COLO668 (cell line): ENCODE measurements at regions not wholly inside any gene's neighbourhood (a gene's known extent, or its start where the extent isn't known, plus 50 kb on each side); places are given as distances from the start of the nearest gene placed in this dataset.

Experiments used
- DNase-seq: peaks from one replicate; lab custom pipeline; 2025; ENCODE audit not compliant: unreplicated experiment; lab: John Stamatoyannopoulos, UW

- no peak for DNase-seq
Measured at GRCh38 chr18:77442393-77442792, 192.7 kb downstream of the GALR1 start.

- DNase-seq: no peak
Measured at GRCh38 chr18:77444385-77444784, 194.7 kb downstream of the GALR1 start.

- DNase-seq: no peak
Measured at GRCh38 chr18:77448046-77448445, 198.4 kb downstream of the GALR1 start.

- DNase-seq: no peak
Measured at GRCh38 chr18:77455004-77455403, 205.4 kb downstream of the GALR1 start.

GRCh38 chr18:77457681-77458080 lies 208.0 kb downstream of the GALR1 start:
- no peak for DNase-seq

- DNase-seq: no peak
Measured at GRCh38 chr18:77461062-77461688, 211.5 kb downstream of the GALR1 start.

- DNase-seq: no peak
Measured at GRCh38 chr18:77464917-77465316, 215.3 kb downstream of the GALR1 start.

- no peak for DNase-seq
Measured at GRCh38 chr18:77466890-77467289, 217.2 kb downstream of the GALR1 start.

GRCh38 chr18:77469131-77469530 lies 219.5 kb downstream of the GALR1 start:
- no peak for DNase-seq

GRCh38 chr18:77470569-77471413 lies 221.1 kb downstream of the GALR1 start:
- DNase-seq: no peak

- no peak for DNase-seq
Measured at GRCh38 chr18:77472509-77472908, 222.9 kb downstream of the GALR1 start.

GRCh38 chr18:77478646-77479442 lies 229.2 kb downstream of the GALR1 start:
- DNase-seq: no peak

GRCh38 chr18:77481541-77481940 lies 231.9 kb downstream of the GALR1 start:
- DNase-seq: no peak

GRCh38 chr18:77482190-77483085 lies 232.8 kb downstream of the GALR1 start:
- peak; percentile 29 for DNase-seq

- DNase-seq: no peak
Measured at GRCh38 chr18:77486985-77487384, 237.3 kb downstream of the GALR1 start.

GRCh38 chr18:77487951-77488740 lies 238.5 kb downstream of the GALR1 start:
- DNase-seq: no peak

GRCh38 chr18:77495079-77495478 lies 245.4 kb downstream of the GALR1 start:
- no peak for DNase-seq

GRCh38 chr18:77495982-77496690 lies 246.5 kb downstream of the GALR1 start:
- DNase-seq: no peak

- no peak for DNase-seq
Measured at GRCh38 chr18:77501266-77501665, 251.6 kb downstream of the GALR1 start.
